ENCODE measurements at regions not wholly inside any gene's neighbourhood (a gene's known extent, or its start where the extent isn't known, plus 50 kb on each side); places are given as distances from the start of the nearest gene placed in this dataset.

GRCh38 chr21:19557046-19557445, 1153.5 kb upstream of the TMPRSS15 start:
- TF ChIP-seq POLR2A (IDR thresholded peaks at IDR 0.05; ENCODE audit: low read length) (no peak), GATA1 (IDR thresholded peaks at IDR 0.05; ENCODE audit: low read depth, low read length) (no peak)
